A673 (cell line): ENCODE measurements at regions not wholly inside any gene's neighbourhood (a gene's known extent, or its start where the extent isn't known, plus 50 kb on each side); places are given as distances from the start of the nearest gene placed in this dataset.

Source experiments
- EZH2 ChIP-seq: fragments of 200-600 bp; sonication (generic); IDR thresholded peaks from 2 replicates; pipeline ENCODE4 v1.6.1; 2017; ENCODE audit warnings: borderline replicate concordance, low read depth, mild to moderate bottlenecking, mixed read lengths, antibody characterized with exemption, low read length; ENCODE audit not compliant: poor library complexity, severe bottlenecking
- TF ChIP-seq, protein P1 (sequence below): fragments of 300-800, 200-600 bp; sonication (generic); conservative IDR thresholded peaks from 2 replicates; pipeline ENCODE4 v1.5.1; 2017; ENCODE audit warnings: low read depth, mild to moderate bottlenecking, antibody characterized with exemption, low read length, moderate library complexity, mixed read lengths

DNA sequence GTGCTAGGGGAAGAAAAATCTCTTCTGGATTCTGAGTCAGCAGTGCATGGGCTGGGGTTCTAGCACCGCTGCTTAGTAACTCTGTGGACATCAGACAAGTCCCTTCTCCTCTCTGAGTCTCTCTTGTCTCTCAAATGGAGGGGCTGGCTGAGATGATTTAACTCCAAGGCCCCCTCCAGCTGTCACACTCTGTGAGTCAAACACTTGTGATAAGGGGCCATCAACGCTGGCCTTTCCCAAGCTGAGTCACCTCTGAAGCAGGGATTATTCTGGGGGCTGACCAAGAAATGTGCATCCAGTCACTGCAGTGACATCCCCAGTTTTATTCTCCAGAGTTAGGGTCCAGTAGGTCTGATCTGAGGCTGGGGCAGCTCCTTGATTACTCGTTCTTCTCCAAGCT is 110.4 kb upstream of the ZNF462 start:
- no peak for TF ChIP-seq EZH2
- TF ChIP-seq, protein P1, sequence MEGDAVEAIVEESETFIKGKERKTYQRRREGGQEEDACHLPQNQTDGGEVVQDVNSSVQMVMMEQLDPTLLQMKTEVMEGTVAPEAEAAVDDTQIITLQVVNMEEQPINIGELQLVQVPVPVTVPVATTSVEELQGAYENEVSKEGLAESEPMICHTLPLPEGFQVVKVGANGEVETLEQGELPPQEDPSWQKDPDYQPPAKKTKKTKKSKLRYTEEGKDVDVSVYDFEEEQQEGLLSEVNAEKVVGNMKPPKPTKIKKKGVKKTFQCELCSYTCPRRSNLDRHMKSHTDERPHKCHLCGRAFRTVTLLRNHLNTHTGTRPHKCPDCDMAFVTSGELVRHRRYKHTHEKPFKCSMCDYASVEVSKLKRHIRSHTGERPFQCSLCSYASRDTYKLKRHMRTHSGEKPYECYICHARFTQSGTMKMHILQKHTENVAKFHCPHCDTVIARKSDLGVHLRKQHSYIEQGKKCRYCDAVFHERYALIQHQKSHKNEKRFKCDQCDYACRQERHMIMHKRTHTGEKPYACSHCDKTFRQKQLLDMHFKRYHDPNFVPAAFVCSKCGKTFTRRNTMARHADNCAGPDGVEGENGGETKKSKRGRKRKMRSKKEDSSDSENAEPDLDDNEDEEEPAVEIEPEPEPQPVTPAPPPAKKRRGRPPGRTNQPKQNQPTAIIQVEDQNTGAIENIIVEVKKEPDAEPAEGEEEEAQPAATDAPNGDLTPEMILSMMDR: no peak
